HG02870 (cell line): ENCODE measurements at regions not wholly inside any gene's neighbourhood (a gene's known extent, or its start where the extent isn't known, plus 50 kb on each side); places are given as distances from the start of the nearest gene placed in this dataset.
A peak's percentile ranks its signal among the peaks of the same experiment; 100 is the strongest.

ENCODE experiments used
- ATAC-seq: cut with Tn5 transposase; IDR thresholded peaks from one replicate; pipeline ENCODE4 v1.9.1; 2021; ENCODE audit warnings: mild to moderate bottlenecking, moderate library complexity; ENCODE audit not compliant: unreplicated experiment

- ATAC-seq = no peak
Observed at GRCh38 chr13:99862244-99862643, 109.3 kb downstream of the ZIC5 start.

GRCh38 chr13:99861771-99862170, 109.8 kb downstream of the ZIC5 start:
- no peak for ATAC-seq

GRCh38 chr13:99860745-99861144, 110.8 kb downstream of the ZIC5 start:
- ATAC-seq = no peak

- peak; percentile 87 for ATAC-seq
Observed at GRCh38 chr13:99859178-99860177, 112.1 kb downstream of the ZIC5 start.

- no peak for ATAC-seq
Observed at GRCh38 chr13:99857738-99858137, 113.8 kb downstream of the ZIC5 start.

- ATAC-seq = no peak
Observed at GRCh38 chr13:99855526-99856420, 115.8 kb downstream of the ZIC5 start.

- no peak for ATAC-seq
Observed at GRCh38 chr13:99854366-99854765, 117.2 kb downstream of the ZIC5 start.

- ATAC-seq = no peak
Observed at GRCh38 chr13:99847318-99847750, 124.2 kb downstream of the ZIC5 start.

GRCh38 chr13:99845161-99845874, 126.2 kb downstream of the ZIC5 start:
- ATAC-seq = no peak

GRCh38 chr13:99844421-99844820, 127.1 kb downstream of the ZIC5 start:
- ATAC-seq = no peak

GRCh38 chr13:99843872-99844271, 127.7 kb downstream of the ZIC5 start:
- ATAC-seq = no peak

GRCh38 chr13:99842405-99842804, 129.2 kb downstream of the ZIC5 start:
- no peak for ATAC-seq

GRCh38 chr13:99836291-99836690, 135.3 kb downstream of the ZIC5 start:
- ATAC-seq = no peak

GRCh38 chr13:99835442-99835841, 136.1 kb downstream of the ZIC5 start:
- no peak for ATAC-seq

- ATAC-seq = no peak
Observed at GRCh38 chr13:99834246-99834645, 137.3 kb downstream of the ZIC5 start.

- ATAC-seq = no peak
Observed at GRCh38 chr13:99832347-99832746, 139.2 kb downstream of the ZIC5 start.

GRCh38 chr13:99830931-99831330, 140.6 kb downstream of the ZIC5 start:
- ATAC-seq = no peak

GRCh38 chr13:99829593-99830239, 141.9 kb downstream of the ZIC5 start:
- no peak for ATAC-seq

GRCh38 chr13:99829161-99829560, 142.4 kb downstream of the ZIC5 start:
- no peak for ATAC-seq

GRCh38 chr13:99828735-99829134, 142.8 kb downstream of the ZIC5 start:
- no peak for ATAC-seq
